ENCODE measurements at regions not wholly inside any gene's neighbourhood (a gene's known extent, or its start where the extent isn't known, plus 50 kb on each side); places are given as distances from the start of the nearest gene placed in this dataset.

DNA sequence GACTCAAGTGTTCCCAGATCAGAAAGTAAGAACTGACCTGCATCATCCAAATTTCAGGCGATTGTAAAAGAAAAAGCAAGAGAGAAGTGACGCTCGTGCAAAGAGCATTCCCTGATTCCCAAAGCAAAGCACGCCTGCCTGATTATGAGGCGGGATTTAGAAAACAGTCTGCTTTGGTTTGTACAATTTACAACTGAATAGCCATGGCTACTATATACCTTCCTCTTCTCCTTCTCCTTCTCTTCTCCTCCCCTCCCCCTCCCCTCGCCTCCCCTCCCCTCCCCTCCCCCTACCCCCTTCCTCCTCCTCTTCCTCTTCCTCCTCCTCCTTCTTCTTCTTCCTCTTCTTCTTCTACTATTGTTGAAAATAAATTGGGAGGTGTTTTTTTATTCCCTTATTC, 782.9 kb downstream of the GALR1 start:
- 71 to 80% (median 75%) methylated on average over 6 of the region's 6 CpGs for whole genome bisulfite sequencing, 5 donors

DNA sequence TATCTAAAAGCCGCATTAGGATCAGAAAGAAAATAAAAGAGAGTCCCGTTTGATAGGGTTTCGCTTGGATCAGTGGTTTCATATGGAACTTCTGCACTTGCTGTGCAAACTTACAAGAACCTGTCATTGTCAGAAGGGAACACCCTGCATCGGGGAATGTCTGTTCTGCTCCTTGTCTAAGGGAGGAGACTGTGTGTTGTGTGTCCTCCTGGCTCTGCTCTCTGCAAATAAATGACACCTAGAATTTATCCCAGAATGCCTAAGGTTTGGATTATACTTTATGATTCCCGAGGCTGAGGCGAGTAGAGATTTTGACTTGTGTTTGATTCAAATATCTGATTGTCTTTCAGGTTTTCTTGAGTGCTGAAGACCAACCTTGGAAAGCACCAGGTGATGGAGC, 785.1 kb downstream of the GALR1 start:
- intact Hi-C loops (cut with DNase I; ENCODE audit: low total_unique reads) = no loop called here

More for the DNA sequence above, 782.9 kb downstream of the GALR1 start:
- Histone ChIP-seq H3K27ac (no peak overlapping the region), H3K27me3 (replicated peaks in 1 of 7) (no peaks in the 10 kb centered on the region), H3K4me1 (no peaks in the 10 kb centered on the region), H3K36me3 (no peaks in the 10 kb centered on the region), H3K9me3 (no peaks in the 10 kb centered on the region), H3K4me3 (no peak overlapping the region)
- no peak for DNase-seq
- intact Hi-C loops (cut with DNase I; ENCODE audit: low total_unique reads) = no loop called here
- TF ChIP-seq POLR2AphosphoS5 (IDR thresholded peaks at IDR 0.05) (no peak), POLR2A (IDR thresholded peaks at IDR 0.05) (no peak)
- TF ChIP-seq, protein P1, sequence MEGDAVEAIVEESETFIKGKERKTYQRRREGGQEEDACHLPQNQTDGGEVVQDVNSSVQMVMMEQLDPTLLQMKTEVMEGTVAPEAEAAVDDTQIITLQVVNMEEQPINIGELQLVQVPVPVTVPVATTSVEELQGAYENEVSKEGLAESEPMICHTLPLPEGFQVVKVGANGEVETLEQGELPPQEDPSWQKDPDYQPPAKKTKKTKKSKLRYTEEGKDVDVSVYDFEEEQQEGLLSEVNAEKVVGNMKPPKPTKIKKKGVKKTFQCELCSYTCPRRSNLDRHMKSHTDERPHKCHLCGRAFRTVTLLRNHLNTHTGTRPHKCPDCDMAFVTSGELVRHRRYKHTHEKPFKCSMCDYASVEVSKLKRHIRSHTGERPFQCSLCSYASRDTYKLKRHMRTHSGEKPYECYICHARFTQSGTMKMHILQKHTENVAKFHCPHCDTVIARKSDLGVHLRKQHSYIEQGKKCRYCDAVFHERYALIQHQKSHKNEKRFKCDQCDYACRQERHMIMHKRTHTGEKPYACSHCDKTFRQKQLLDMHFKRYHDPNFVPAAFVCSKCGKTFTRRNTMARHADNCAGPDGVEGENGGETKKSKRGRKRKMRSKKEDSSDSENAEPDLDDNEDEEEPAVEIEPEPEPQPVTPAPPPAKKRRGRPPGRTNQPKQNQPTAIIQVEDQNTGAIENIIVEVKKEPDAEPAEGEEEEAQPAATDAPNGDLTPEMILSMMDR (IDR thresholded peaks at IDR 0.05 in 8 of 11, conservative IDR thresholded peaks at IDR 0.05 in 3 of 11) = no peak

DNA sequence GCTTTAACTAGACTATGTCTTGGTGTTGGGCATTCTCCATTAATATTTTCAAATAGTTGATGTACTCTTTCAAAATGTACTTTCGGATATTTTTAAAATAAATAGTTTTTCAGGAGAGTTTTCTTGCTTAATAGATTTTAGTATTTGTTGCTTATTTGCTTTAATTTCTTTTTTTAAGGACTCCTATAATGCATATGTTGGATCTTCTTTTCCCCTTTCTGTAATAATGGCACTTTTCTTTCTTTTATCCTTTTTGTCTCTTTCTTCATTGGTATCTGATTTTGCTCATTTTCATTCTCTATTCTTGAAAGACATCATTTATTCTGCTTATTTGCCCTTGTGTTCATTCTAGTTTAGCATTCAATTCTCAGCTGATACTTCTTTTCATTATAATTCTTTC, 791.6 kb downstream of the GALR1 start:
- no peak overlapping the region for H3K27ac ChIP-seq
- no peak overlapping the region for H3K4me3 ChIP-seq
- H3K36me3 ChIP-seq = no peaks in the 10 kb centered on the region
- 79 to 88% (median 82%) methylated on average over 1 of the region's 1 CpG for WGBS, 5 donors
- H3K4me1 ChIP-seq = no peaks in the 10 kb centered on the region
- intact Hi-C loops (cut with DNase I; ENCODE audit: low total_unique reads) = no loop called here
- H3K27me3 ChIP-seq (replicated peaks in 1 of 7) = no peaks in the 10 kb centered on the region
- H3K9me3 ChIP-seq = peaks cover 0 to 39% (median 36%) of the 10 kb centered on the region in 8 donors
- DNase-seq = no peak
- TF ChIP-seq POLR2AphosphoS5 (IDR thresholded peaks at IDR 0.05) (no peak), POLR2A (IDR thresholded peaks at IDR 0.05) (no peak)
- TF ChIP-seq, protein P1 (IDR thresholded peaks at IDR 0.05 in 8 of 11, conservative IDR thresholded peaks at IDR 0.05 in 3 of 11) = no peak

More for the DNA sequence above, 785.1 kb downstream of the GALR1 start:
- WGBS, 5 donors = 87 to 97% (median 91%) methylated on average over 6 of the region's 6 CpGs
- no peak overlapping the region for H3K4me3 ChIP-seq
- no peaks in the 10 kb centered on the region for H3K4me1 ChIP-seq
- no peak overlapping the region for H3K27ac ChIP-seq
- TF ChIP-seq POLR2AphosphoS5 (IDR thresholded peaks at IDR 0.05) (no peak), POLR2A (IDR thresholded peaks at IDR 0.05) (no peak)
- TF ChIP-seq, protein P1 (IDR thresholded peaks at IDR 0.05 in 8 of 11, conservative IDR thresholded peaks at IDR 0.05 in 3 of 11) = no peak
- H3K36me3 ChIP-seq = no peaks in the 10 kb centered on the region
- H3K9me3 ChIP-seq = peaks cover 0 to 9% (median 2%) of the 10 kb centered on the region in 8 donors
- no peak for DNase-seq
- H3K27me3 ChIP-seq (replicated peaks in 1 of 7) = no peaks in the 10 kb centered on the region

DNA sequence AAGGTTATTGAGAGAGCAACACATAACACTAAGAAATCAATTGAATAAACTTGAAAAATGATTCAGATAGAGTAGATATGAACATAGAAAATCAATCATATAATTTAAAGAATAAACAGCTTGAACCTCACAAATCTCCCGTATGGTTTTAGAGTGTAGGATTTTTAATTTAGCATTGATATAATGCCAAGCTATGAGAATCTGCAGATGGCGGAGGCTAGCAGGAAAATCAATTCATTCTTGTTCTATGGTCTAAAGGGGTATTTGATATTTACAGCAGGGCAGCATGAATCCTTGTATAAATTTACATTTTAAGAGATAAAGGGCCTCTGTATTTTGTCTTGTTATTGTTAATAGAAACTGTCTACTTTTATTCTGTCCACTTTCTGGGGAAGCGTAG, 797.0 kb downstream of the GALR1 start:
- H3K27me3 ChIP-seq (replicated peaks in 1 of 7) = no peaks in the 10 kb centered on the region
- intact Hi-C loops (cut with DNase I; ENCODE audit: low total_unique reads) = no loop called here
- WGBS, 5 donors = 86 to 93% (median 91%) methylated on average over 3 of the region's 3 CpGs
- no peaks in the 10 kb centered on the region for H3K36me3 ChIP-seq
- no peak overlapping the region for H3K27ac ChIP-seq
- H3K4me3 ChIP-seq = no peak overlapping the region
- DNase-seq = no peak
- H3K9me3 ChIP-seq = peaks cover 0 to 20% (median 11%) of the 10 kb centered on the region in 8 donors
- H3K4me1 ChIP-seq = no peaks in the 10 kb centered on the region
- TF ChIP-seq, protein P1 (IDR thresholded peaks at IDR 0.05 in 8 of 11, conservative IDR thresholded peaks at IDR 0.05 in 3 of 11) = no peak
- TF ChIP-seq POLR2A (IDR thresholded peaks at IDR 0.05) (no peak), POLR2AphosphoS5 (IDR thresholded peaks at IDR 0.05) (no peak)

Data from spleen (tissue), 11 donors.